ENCODE measurements at regions not wholly inside any gene's neighbourhood (a gene's known extent, or its start where the extent isn't known, plus 50 kb on each side); places are given as distances from the start of the nearest gene placed in this dataset.
"Not testable (repeated sequence)": the region's sequence is repeated elsewhere in the genome, so short reads cannot be mapped to it uniquely, and the experiment has no call there.

DNA sequence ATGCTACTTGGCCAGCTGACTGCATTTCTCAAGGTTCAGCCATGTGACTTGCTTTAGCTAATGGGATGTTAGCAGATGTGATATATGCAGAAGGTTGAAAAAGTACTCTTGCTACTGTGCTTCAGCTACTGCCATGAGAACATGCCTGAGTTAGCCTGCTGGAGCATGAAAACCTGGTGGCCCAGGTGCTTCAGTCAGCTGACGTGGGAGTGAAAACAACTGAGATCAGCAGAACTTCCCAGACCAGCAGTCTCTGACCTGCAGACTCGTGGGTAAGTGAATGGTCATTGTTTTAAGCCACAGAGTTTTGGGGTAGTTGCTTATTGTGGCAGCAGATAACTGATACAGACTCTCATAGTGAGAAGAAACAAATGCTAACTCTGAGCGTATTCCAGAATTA lies 118.6 kb upstream of the GRIN2B start:
- H3K27ac ChIP-seq = no peak overlapping the region
- 66 to 71% (median 70%) methylated on average over 3 of the region's 3 CpGs for WGBS, 4 donors
- no peak for TF ChIP-seq POLR2A (IDR thresholded peaks at IDR 0.05)
- TF ChIP-seq, protein P1, sequence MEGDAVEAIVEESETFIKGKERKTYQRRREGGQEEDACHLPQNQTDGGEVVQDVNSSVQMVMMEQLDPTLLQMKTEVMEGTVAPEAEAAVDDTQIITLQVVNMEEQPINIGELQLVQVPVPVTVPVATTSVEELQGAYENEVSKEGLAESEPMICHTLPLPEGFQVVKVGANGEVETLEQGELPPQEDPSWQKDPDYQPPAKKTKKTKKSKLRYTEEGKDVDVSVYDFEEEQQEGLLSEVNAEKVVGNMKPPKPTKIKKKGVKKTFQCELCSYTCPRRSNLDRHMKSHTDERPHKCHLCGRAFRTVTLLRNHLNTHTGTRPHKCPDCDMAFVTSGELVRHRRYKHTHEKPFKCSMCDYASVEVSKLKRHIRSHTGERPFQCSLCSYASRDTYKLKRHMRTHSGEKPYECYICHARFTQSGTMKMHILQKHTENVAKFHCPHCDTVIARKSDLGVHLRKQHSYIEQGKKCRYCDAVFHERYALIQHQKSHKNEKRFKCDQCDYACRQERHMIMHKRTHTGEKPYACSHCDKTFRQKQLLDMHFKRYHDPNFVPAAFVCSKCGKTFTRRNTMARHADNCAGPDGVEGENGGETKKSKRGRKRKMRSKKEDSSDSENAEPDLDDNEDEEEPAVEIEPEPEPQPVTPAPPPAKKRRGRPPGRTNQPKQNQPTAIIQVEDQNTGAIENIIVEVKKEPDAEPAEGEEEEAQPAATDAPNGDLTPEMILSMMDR (IDR thresholded peaks at IDR 0.05) = no peak
- ATAC-seq (no peak), DNase-seq (no peak)
- intact Hi-C loops (cut with DNase I) = no loop called here
- H3K36me3 ChIP-seq = no peaks in the 10 kb centered on the region
- no peak overlapping the region for H3K4me3 ChIP-seq
- no peaks in the 10 kb centered on the region for H3K27me3 ChIP-seq
- H3K9me3 ChIP-seq = peaks cover 0 to 15% (median 0%) of the 10 kb centered on the region in 12 donors
- no peaks in the 10 kb centered on the region for H3K4me1 ChIP-seq

DNA sequence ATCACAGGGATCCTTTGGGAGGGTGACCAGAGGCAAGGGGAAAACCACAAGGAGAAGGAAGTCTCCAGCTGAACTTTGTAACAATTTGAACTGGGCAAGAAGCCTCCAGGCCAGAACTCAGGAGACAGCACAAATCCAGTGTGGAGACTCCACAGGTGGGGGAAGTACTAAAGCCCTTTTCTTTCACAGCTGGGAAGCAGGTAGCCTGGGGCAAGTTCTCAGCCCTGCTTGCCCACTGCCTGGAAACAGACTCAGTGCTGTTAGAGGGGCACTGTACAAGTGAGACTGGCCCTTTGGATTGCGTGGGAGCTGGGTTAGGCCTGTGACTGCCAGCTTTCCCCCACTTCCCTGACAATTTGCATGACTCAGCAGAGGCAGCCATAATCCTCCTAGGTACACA lies 120.2 kb upstream of the GRIN2B start:
- H3K4me1 ChIP-seq; intact Hi-C loops (cut with DNase I); H3K4me3 ChIP-seq; H3K27me3 ChIP-seq; ATAC-seq; DNase-seq; H3K36me3 ChIP-seq; H3K27ac ChIP-seq: not testable (repeated sequence)
- peaks cover 0 to 15% (median 0%) of the 10 kb centered on the region in 12 donors for H3K9me3 ChIP-seq
- WGBS, 4 donors = 71 to 88% (median 78%) methylated on average over 1 of the region's 1 CpG

DNA sequence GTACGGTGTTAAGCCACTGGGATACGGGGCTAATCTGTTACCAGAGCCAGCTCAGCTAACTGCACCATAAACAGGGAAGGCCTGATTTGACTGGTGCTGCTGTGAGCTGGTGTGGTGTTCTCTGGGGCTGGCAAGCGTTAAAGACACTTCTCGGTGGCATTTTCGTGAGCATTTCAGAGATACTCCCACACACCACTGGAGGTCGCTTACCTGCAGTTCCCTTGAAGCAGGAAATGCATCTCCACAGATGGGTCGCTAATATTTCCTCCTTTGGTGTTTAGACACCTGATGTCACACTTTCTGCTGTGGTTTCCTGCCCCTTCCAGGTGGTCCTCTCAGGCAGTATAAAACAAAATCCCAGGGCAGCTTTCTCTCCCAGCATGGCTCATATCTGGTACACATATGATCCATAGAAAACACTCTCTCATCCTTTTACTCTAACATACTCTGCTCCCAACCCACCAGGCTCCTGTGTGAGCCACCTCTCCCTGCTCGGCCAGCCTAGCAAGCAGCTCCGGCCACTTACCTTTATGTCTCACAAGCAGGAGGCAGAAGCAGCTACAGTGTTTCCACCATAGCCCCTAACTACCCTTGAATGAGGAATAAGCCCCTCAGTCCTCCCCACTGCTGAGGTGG lies 129.9 kb upstream of the GRIN2B start:
- WGBS, 4 donors = 29 to 40% (median 34%) methylated on average over 5 to 9 of the region's 9 CpGs
- intact Hi-C loops (cut with DNase I) = no loop called here
- DNase-seq = no peak
- H3K9me3 ChIP-seq = peaks cover 0 to 6% (median 0%) of the 10 kb centered on the region in 12 donors
- no peak for ATAC-seq
- peaks cover 0 to 6% (median 0%) of the 10 kb centered on the region in 9 donors for H3K27me3 ChIP-seq
- no peak overlapping the region for H3K4me3 ChIP-seq
- no peaks in the 10 kb centered on the region for H3K36me3 ChIP-seq
- no peak for TF ChIP-seq POLR2A (IDR thresholded peaks at IDR 0.05)
- TF ChIP-seq, protein P1 (IDR thresholded peaks at IDR 0.05) = no peak
- no peaks in the 10 kb centered on the region for H3K4me1 ChIP-seq
- H3K27ac ChIP-seq = no peak overlapping the region

DNA sequence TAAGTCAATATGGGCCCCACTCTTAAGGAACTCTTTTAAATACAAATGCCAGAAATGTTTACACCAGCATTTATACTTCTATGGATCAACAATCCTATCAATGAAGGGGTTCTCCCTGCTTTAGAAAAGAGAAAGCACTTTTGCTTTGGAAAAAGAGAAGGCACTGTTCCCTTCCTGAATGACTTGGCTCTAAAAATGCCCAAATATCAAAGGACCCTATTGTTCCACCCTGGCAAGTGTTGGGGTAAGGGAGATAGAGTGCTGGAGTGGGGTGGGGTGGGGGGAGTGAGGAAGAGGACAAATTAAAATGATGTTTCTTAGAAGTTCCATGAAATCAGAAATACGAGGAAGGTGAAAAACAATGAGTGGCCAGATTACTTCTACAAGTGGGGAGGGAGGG lies 131.6 kb upstream of the GRIN2B start:
- peaks cover 0 to 6% (median 0%) of the 10 kb centered on the region in 9 donors for H3K27me3 ChIP-seq
- H3K4me1 ChIP-seq = no peaks in the 10 kb centered on the region
- DNase-seq (no peak), ATAC-seq (no peak)
- 57 to 80% (median 74%) methylated on average over 1 of the region's 1 CpG for WGBS, 4 donors
- no peak for TF ChIP-seq POLR2A (IDR thresholded peaks at IDR 0.05)
- TF ChIP-seq, protein P1 (IDR thresholded peaks at IDR 0.05) = no peak
- no peak overlapping the region for H3K27ac ChIP-seq
- H3K36me3 ChIP-seq = no peaks in the 10 kb centered on the region
- H3K4me3 ChIP-seq = no peak overlapping the region
- peaks cover 0 to 16% (median 2%) of the 10 kb centered on the region in 12 donors for H3K9me3 ChIP-seq
- intact Hi-C loops (cut with DNase I) = no loop called here

DNA sequence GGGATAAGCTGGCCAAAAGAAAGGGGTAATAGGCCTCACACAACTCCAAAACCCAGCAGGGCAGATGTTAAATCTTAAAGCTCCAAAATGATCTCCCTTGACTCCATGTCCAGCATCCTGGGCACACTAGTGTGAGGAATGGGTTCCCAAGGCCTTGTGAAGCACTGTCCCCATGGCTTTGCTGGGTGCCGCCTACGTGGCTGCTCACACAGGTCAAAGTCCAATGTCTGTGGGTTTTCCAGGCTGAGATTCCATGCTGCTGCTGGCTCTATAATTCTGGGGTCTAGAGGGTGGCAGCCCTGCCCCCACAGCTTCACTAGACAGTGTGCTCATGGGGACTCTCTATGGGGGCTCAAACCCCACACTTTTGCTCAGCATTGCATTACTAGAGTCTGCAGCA lies 145.3 kb upstream of the GRIN2B start:
- 92 to 96% (median 94%) methylated on average over 2 of the region's 2 CpGs for WGBS, 4 donors
- Histone ChIP-seq H3K36me3 (no peaks in the 10 kb centered on the region), H3K4me3 (no peak overlapping the region), H3K9me3 (peaks cover 0 to 25% (median 0%) of the 10 kb centered on the region in 12 donors), H3K27me3 (no peaks in the 10 kb centered on the region), H3K27ac (no peak overlapping the region), H3K4me1 (no peaks in the 10 kb centered on the region)
- DNase-seq = no peak
- no peak for ATAC-seq
- intact Hi-C loops (cut with DNase I) = no loop called here
- TF ChIP-seq POLR2A (IDR thresholded peaks at IDR 0.05) = no peak
- TF ChIP-seq, protein P1 (IDR thresholded peaks at IDR 0.05) = no peak

Data from heart left ventricle (tissue), 16 donors.